Loucy (cell line): ENCODE measurements at regions not wholly inside any gene's neighbourhood (a gene's known extent, or its start where the extent isn't known, plus 50 kb on each side); places are given as distances from the start of the nearest gene placed in this dataset.

Experiments used
- CTCF ChIP-seq: fragments of 200-600 bp; sonication (generic); conservative IDR thresholded peaks from 2 replicates; pipeline ENCODE4 v1.5.1; 2014; ENCODE audit warnings: mild to moderate bottlenecking, antibody characterized with exemption, low read length
- EZH2phosphoT487 ChIP-seq: fragments of 200-600 bp; IDR thresholded peaks from 2 replicates; pipeline ENCODE4 v1.6.1; 2018; ENCODE audit warnings: antibody characterized with exemption, mild to moderate bottlenecking, moderate library complexity, borderline replicate concordance

GRCh38 chr7:354597-355470, 64.9 kb downstream of the FOXL3 start:
- TF ChIP-seq CTCF: no peak
- no peak for TF ChIP-seq EZH2phosphoT487
